ENCODE measurements at regions not wholly inside any gene's neighbourhood (a gene's known extent, or its start where the extent isn't known, plus 50 kb on each side); places are given as distances from the start of the nearest gene placed in this dataset.

DNA sequence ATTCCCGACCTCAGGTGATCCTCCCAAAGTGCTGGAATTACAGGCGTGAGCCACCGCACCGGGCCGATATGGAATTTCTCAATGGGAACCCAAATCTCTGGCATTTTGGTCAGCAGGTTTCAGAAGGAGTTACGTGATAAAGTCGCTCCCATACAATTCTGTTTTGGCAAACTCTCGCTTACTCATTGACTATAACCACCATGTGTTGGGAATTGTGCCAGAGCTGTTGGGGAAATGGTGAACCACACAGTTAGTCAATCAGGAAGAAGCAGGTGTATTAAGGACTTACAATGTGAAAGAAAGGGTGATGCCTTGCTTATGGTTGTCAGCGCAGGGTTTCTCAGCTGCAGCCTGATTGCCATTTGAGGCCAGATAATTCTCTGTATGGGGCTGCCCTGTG, 410.5 kb downstream of the QKI start:
- H3K36me3 ChIP-seq: no peaks in the 10 kb centered on the region
- TF ChIP-seq POLR2A (IDR thresholded peaks at IDR 0.05): no peak
- TF ChIP-seq, protein P1, sequence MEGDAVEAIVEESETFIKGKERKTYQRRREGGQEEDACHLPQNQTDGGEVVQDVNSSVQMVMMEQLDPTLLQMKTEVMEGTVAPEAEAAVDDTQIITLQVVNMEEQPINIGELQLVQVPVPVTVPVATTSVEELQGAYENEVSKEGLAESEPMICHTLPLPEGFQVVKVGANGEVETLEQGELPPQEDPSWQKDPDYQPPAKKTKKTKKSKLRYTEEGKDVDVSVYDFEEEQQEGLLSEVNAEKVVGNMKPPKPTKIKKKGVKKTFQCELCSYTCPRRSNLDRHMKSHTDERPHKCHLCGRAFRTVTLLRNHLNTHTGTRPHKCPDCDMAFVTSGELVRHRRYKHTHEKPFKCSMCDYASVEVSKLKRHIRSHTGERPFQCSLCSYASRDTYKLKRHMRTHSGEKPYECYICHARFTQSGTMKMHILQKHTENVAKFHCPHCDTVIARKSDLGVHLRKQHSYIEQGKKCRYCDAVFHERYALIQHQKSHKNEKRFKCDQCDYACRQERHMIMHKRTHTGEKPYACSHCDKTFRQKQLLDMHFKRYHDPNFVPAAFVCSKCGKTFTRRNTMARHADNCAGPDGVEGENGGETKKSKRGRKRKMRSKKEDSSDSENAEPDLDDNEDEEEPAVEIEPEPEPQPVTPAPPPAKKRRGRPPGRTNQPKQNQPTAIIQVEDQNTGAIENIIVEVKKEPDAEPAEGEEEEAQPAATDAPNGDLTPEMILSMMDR (IDR thresholded peaks at IDR 0.05 in 4 of 5, conservative IDR thresholded peaks at IDR 0.05 in 1 of 5): no peak
- no peaks in the 10 kb centered on the region for H3K27me3 ChIP-seq
- ATAC-seq (no peak), DNase-seq (no peak)
- H3K4me3 ChIP-seq: no peak overlapping the region
- in situ Hi-C loops (cut with MboI; ENCODE audit: low sequenced_read_pairs in 4 of 4) (no loop called here), intact Hi-C loops (cut with DNase I; ENCODE audit: low total_unique reads) (no loop called here)
- H3K4me1 ChIP-seq: peaks cover 17 to 21% of the 10 kb centered on the region in 2 donors
- H3K27ac ChIP-seq: no peak overlapping the region
- no peaks in the 10 kb centered on the region for H3K9me3 ChIP-seq

DNA sequence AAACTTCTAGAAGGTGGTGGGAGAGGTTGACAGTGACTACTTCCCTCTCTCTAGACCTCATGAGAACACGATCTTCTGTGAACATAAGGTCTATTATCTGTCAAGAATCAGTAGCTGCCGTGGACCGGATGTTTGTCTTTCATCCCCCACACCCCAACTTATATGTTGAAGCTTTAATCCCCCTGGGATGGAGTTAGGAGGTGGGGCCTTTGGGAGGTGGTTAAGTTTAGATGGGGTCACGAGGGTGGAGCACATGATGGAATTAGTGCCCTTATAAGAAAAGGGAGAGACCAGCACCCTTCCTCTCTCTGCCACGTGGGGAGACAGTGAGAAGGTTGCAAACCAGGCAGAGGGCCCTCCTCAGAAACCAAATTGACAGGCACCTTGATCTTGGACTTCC, 409.1 kb downstream of the QKI start:
- DNase-seq: no peak
- no peak for ATAC-seq
- TF ChIP-seq POLR2A (IDR thresholded peaks at IDR 0.05): no peak
- TF ChIP-seq, protein P1 (IDR thresholded peaks at IDR 0.05 in 4 of 5, conservative IDR thresholded peaks at IDR 0.05 in 1 of 5): no peak
- no peaks in the 10 kb centered on the region for H3K9me3 ChIP-seq
- intact Hi-C loops (cut with DNase I; ENCODE audit: low total_unique reads) (no loop called here), in situ Hi-C loops (cut with MboI; ENCODE audit: low sequenced_read_pairs in 4 of 4) (no loop called here)
- H3K27me3 ChIP-seq: no peaks in the 10 kb centered on the region
- H3K36me3 ChIP-seq: no peaks in the 10 kb centered on the region
- H3K27ac ChIP-seq: no peak overlapping the region
- H3K4me1 ChIP-seq: peaks cover 15 to 21% of the 10 kb centered on the region in 2 donors
- H3K4me3 ChIP-seq: no peak overlapping the region

DNA sequence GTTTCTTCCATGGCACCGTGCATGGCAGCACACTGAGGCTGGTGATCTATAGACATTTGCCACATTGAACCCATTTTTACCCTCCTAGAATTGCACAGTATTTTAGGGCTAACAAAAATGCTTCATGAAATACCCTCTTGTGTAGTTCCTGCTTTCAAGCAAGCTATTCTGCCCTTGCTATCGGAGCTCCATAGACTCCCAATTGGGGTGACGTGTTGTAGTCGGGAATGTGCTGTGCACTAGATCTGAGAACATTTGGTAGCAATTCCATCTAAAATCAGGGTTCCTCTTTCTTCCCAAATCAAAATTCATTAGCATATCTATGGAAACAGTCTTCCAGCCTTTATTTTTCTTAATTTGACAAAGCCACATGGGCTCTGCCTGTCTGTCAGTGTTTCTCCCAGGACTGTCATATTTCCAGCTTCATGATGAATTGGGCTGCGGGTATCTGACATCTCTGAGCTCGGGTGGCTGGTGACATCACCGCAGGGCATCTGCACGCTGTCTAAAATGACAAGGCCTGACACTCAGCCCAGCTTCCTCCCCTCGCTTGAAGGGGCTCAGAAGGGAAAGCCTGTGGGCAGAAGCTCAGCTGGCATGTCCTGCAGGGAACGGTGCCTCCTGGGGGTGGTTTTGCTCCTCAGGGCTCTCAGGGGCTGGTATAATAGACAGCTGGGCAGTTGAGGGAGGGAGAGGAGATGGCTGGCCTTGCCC, 406.4 kb downstream of the QKI start:
- peak; percentile 59 to 74 for ATAC-seq

DNA sequence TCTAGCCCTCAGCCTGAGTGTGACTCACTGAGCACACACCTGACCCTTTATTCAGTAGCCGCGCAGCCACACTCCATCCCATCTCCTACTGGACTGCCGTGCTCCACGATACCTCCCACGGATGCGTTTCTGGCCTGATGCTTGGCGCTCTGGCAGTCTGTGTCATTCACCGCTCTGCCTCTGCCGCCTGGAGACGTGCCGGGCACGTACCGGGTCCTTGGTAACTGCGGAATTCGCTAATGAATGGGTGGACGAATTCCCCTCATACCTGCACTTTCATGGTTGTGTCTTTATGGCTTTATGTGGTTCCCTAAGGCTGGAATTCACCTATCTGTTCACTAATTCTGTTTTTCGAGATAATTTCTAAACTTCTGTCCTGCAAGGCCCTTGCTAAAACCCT, 405.7 kb downstream of the QKI start:
- H3K27me3 ChIP-seq: no peaks in the 10 kb centered on the region
- TF ChIP-seq POLR2A (IDR thresholded peaks at IDR 0.05): no peak
- TF ChIP-seq, protein P1 (IDR thresholded peaks at IDR 0.05 in 4 of 5, conservative IDR thresholded peaks at IDR 0.05 in 1 of 5): no peak
- no peak overlapping the region for H3K27ac ChIP-seq
- H3K4me1 ChIP-seq: peaks cover 6 to 14% of the 10 kb centered on the region in 2 donors
- intact Hi-C loops (cut with DNase I; ENCODE audit: low total_unique reads): no loop called here
- no peak overlapping the region for H3K4me3 ChIP-seq
- ATAC-seq (no peak), DNase-seq (no peak)
- no peaks in the 10 kb centered on the region for H3K9me3 ChIP-seq
- H3K36me3 ChIP-seq: no peaks in the 10 kb centered on the region
- in situ Hi-C loops (cut with MboI; ENCODE audit: low sequenced_read_pairs in 4 of 4): no loop called here

More for the DNA sequence above, 406.4 kb downstream of the QKI start:
- H3K9me3 ChIP-seq: no peaks in the 10 kb centered on the region
- no peaks in the 10 kb centered on the region for H3K27me3 ChIP-seq
- in situ Hi-C loops (cut with MboI; ENCODE audit: low sequenced_read_pairs in 4 of 4): no loop called here
- TF ChIP-seq, protein P1 (IDR thresholded peaks at IDR 0.05 in 4 of 5, conservative IDR thresholded peaks at IDR 0.05 in 1 of 5): no peak
- no peak for TF ChIP-seq POLR2A (IDR thresholded peaks at IDR 0.05)
- peak in 1 of 2 donors; percentile 49 for DNase-seq
- no peaks in the 10 kb centered on the region for H3K36me3 ChIP-seq
- H3K4me3 ChIP-seq: no peak overlapping the region
- intact Hi-C loops (cut with DNase I; ENCODE audit: low total_unique reads): no loop called here
- peak overlapping the region; percentile 35 to 70 (median 60) for H3K27ac ChIP-seq
- peaks cover 6 to 14% of the 10 kb centered on the region in 2 donors for H3K4me1 ChIP-seq

Data from gastrocnemius medialis (tissue), 4 donors.